ENCODE measurements at regions not wholly inside any gene's neighbourhood (a gene's known extent, or its start where the extent isn't known, plus 50 kb on each side); places are given as distances from the start of the nearest gene placed in this dataset.

- no peak for DNase-seq (ENCODE audit: low spot score)
Measured at GRCh38 chr14:87160989-87161388, 832.0 kb downstream of the GALC start.

- DNase-seq (ENCODE audit: low spot score): no peak
Measured at GRCh38 chr14:87158283-87158682, 834.7 kb downstream of the GALC start.

GRCh38 chr14:87156878-87157277 is 836.1 kb downstream of the GALC start:
- DNase-seq (ENCODE audit: low spot score): no peak

GRCh38 chr14:87155856-87156488 is 837.0 kb downstream of the GALC start:
- DNase-seq (ENCODE audit: low spot score): no peak

- no peak for DNase-seq (ENCODE audit: low spot score)
Measured at GRCh38 chr14:87153901-87154300, 839.1 kb downstream of the GALC start.

GRCh38 chr14:87153391-87153790 is 839.6 kb downstream of the GALC start:
- DNase-seq (ENCODE audit: low spot score): no peak

GRCh38 chr14:87152693-87153092 is 840.3 kb downstream of the GALC start:
- DNase-seq (ENCODE audit: low spot score): no peak

GRCh38 chr14:87149583-87150354 is 843.2 kb downstream of the GALC start:
- no peak for DNase-seq (ENCODE audit: low spot score)

GRCh38 chr14:87148655-87149054 is 844.3 kb downstream of the GALC start:
- DNase-seq (ENCODE audit: low spot score): no peak

- DNase-seq (ENCODE audit: low spot score): no peak
Measured at GRCh38 chr14:87142551-87143211, 850.3 kb downstream of the GALC start.

GRCh38 chr14:87141801-87142200 is 851.2 kb downstream of the GALC start:
- DNase-seq (ENCODE audit: low spot score): no peak

GRCh38 chr14:87139299-87139698 is 853.7 kb downstream of the GALC start:
- no peak for DNase-seq (ENCODE audit: low spot score)

GRCh38 chr14:87133073-87133801 is 859.7 kb downstream of the GALC start:
- no peak for DNase-seq (ENCODE audit: low spot score)

- no peak for DNase-seq (ENCODE audit: low spot score)
Measured at GRCh38 chr14:87131879-87132278, 861.1 kb downstream of the GALC start.

GRCh38 chr14:87122166-87122565 is 870.8 kb downstream of the GALC start:
- DNase-seq (ENCODE audit: low spot score): no peak

- no peak for DNase-seq (ENCODE audit: low spot score)
Measured at GRCh38 chr14:87121716-87122115, 871.3 kb downstream of the GALC start.

- DNase-seq (ENCODE audit: low spot score): no peak
Measured at GRCh38 chr14:87115234-87115633, 877.7 kb downstream of the GALC start.

GRCh38 chr14:87113286-87113685 is 879.7 kb downstream of the GALC start:
- no peak for DNase-seq (ENCODE audit: low spot score)

GRCh38 chr14:87111741-87112140 is 881.2 kb downstream of the GALC start:
- DNase-seq (ENCODE audit: low spot score): no peak

GRCh38 chr14:87111126-87111525 is 881.9 kb downstream of the GALC start:
- no peak for DNase-seq (ENCODE audit: low spot score)

GRCh38 chr14:87109271-87109670 is 883.7 kb downstream of the GALC start:
- DNase-seq (ENCODE audit: low spot score): no peak

- DNase-seq (ENCODE audit: low spot score): no peak
Measured at GRCh38 chr14:87108726-87109125, 884.3 kb downstream of the GALC start.
